Lung (tissue), 11 donors: ENCODE measurements at regions not wholly inside any gene's neighbourhood (a gene's known extent, or its start where the extent isn't known, plus 50 kb on each side); places are given as distances from the start of the nearest gene placed in this dataset.

Experiments
- ATAC-seq: fragments of 200-7000 bp; cut with Tn5 transposase; one replicate; pipeline ENCODE4 v1.9.1; 2020; ENCODE audit warnings: moderate number of reproducible peaks; ENCODE audit not compliant: insufficient read depth, low FRiP score
- DNase-seq, 3 donors: peaks; one replicate each; pipeline ENCODE4 v3.0.0-alpha.2; 2013 to 2017
- H3K27ac ChIP-seq, 2 donors: one replicate each; pipeline ENCODE4 v1.5.1; 2013; ENCODE audit warnings: mild to moderate bottlenecking in 2 of 2, moderate library complexity in 2 of 2, control low read depth in 1 of 2, inconsistent platforms in 1 of 2, low read depth in 1 of 2, low read length in 1 of 2
- H3K27me3 ChIP-seq, 3 donors: one replicate each; pipeline ENCODE4 v1.5.1; 2013; ENCODE audit warnings: low read length in 2 of 3; ENCODE audit not compliant: control insufficient read depth in 3 of 3, insufficient read depth in 3 of 3
- H3K36me3 ChIP-seq, 4 donors: one replicate each; pipeline ENCODE4 v1.5.1; 2013; ENCODE audit warnings: low read length in 4 of 4, mild to moderate bottlenecking in 1 of 4, moderate library complexity in 1 of 4; ENCODE audit not compliant: control insufficient read depth in 4 of 4, insufficient read depth in 4 of 4
- H3K4me1 ChIP-seq, 5 donors: one replicate each; pipeline ENCODE4 v1.5.1; 2013; ENCODE audit warnings: low read length in 5 of 5, mild to moderate bottlenecking in 2 of 5, moderate library complexity in 1 of 5; ENCODE audit not compliant: control insufficient read depth in 5 of 5, insufficient read depth in 5 of 5
- H3K4me3 ChIP-seq: one replicate; pipeline ENCODE4 v1.5.1; 2013; ENCODE audit warnings: mild to moderate bottlenecking, control low read depth, moderate library complexity
- H3K9ac ChIP-seq, 2 donors: one replicate each; pipeline ENCODE4 v1.5.1; 2013; ENCODE audit warnings: low read length in 2 of 2, control low read depth in 1 of 2; ENCODE audit not compliant: insufficient read depth in 1 of 2
- H3K9me3 ChIP-seq, 4 donors: one replicate each; pipeline ENCODE4 v1.5.1; 2013; ENCODE audit warnings: low read length in 3 of 4, mild to moderate bottlenecking in 1 of 4, moderate library complexity in 1 of 4; ENCODE audit not compliant: control insufficient read depth in 4 of 4, insufficient read depth in 3 of 4
- CTCF ChIP-seq: IDR thresholded peaks from 2 replicates; pipeline ENCODE4 v1.5.1; 2012; ENCODE audit warnings: mild to moderate bottlenecking; ENCODE audit errors: control extremely low read depth, extremely low read depth
- WGBS, 2 donors: extraction: QIAGEN DNeasy Blood & Tissue Kit; methylation state at CpG; one replicate each; pipeline ENCODE4 v1.1.7; 2013; 5-methylcytosine and 5-hydroxymethylcytosine counted together
- donor health status: control.
- donor health status: control.
- donor health status: Bipolar disorder and iron deficiency.
- donor health status: healthy.
- donor health status: DM: yes; HTN: yes; CAD: no.

GRCh38 chr10:30750971-30751677 lies 121.6 kb upstream of the LYZL2 start:
- Histone ChIP-seq H3K4me1 (peaks cover 0 to 9% (median 0%) of the 10 kb centered on the region in 5 donors), H3K27me3 (no peaks in the 10 kb centered on the region), H3K9me3 (no peaks in the 10 kb centered on the region), H3K4me3 (no peak overlapping the region), H3K9ac (no peak overlapping the region), H3K36me3 (no peaks in the 10 kb centered on the region), H3K27ac (no peak overlapping the region)
- TF ChIP-seq CTCF = no peak
- DNase-seq = peak in 1 of 3 donors; percentile 20
- 55 to 66% methylated on average over 10 of the region's 10 CpGs for WGBS, 2 donors
- ATAC-seq = no peak

GRCh38 chr10:30749385-30749784 lies 119.8 kb upstream of the LYZL2 start:
- no peak for TF ChIP-seq CTCF
- WGBS, 2 donors = 90 to 94% methylated on average over 8 of the region's 8 CpGs
- H3K36me3 ChIP-seq = no peaks in the 10 kb centered on the region

GRCh38 chr10:30748152-30748973 lies 118.8 kb upstream of the LYZL2 start:
- DNase-seq = no peak
- Histone ChIP-seq H3K27me3 (no peaks in the 10 kb centered on the region), H3K27ac (no peak overlapping the region), H3K4me1 (peaks cover 0 to 3% (median 0%) of the 10 kb centered on the region in 5 donors), H3K9ac (no peak overlapping the region), H3K4me3 (no peak overlapping the region), H3K9me3 (peaks cover 0 to 3% (median 0%) of the 10 kb centered on the region in 4 donors), H3K36me3 (no peaks in the 10 kb centered on the region)
- 68 to 81% methylated on average over 7 of the region's 7 CpGs for WGBS, 2 donors
- no peak for ATAC-seq
- TF ChIP-seq CTCF = no peak

More at GRCh38 chr10:30749385-30749784, 119.8 kb upstream of the LYZL2 start:
- ATAC-seq (no peak), DNase-seq (no peak)
- Histone ChIP-seq H3K9me3 (no peaks in the 10 kb centered on the region), H3K4me1 (no peaks in the 10 kb centered on the region), H3K27me3 (no peaks in the 10 kb centered on the region), H3K9ac (no peak overlapping the region), H3K27ac (no peak overlapping the region), H3K4me3 (no peak overlapping the region)
